Islet precursor cell (in vitro differentiated cells): ENCODE measurements at regions not wholly inside any gene's neighbourhood (a gene's known extent, or its start where the extent isn't known, plus 50 kb on each side); places are given as distances from the start of the nearest gene placed in this dataset.

ENCODE experiments used
- DNase-seq: peaks from one replicate; pipeline ENCODE4 v3.0.0-alpha.2; 2018

DNA sequence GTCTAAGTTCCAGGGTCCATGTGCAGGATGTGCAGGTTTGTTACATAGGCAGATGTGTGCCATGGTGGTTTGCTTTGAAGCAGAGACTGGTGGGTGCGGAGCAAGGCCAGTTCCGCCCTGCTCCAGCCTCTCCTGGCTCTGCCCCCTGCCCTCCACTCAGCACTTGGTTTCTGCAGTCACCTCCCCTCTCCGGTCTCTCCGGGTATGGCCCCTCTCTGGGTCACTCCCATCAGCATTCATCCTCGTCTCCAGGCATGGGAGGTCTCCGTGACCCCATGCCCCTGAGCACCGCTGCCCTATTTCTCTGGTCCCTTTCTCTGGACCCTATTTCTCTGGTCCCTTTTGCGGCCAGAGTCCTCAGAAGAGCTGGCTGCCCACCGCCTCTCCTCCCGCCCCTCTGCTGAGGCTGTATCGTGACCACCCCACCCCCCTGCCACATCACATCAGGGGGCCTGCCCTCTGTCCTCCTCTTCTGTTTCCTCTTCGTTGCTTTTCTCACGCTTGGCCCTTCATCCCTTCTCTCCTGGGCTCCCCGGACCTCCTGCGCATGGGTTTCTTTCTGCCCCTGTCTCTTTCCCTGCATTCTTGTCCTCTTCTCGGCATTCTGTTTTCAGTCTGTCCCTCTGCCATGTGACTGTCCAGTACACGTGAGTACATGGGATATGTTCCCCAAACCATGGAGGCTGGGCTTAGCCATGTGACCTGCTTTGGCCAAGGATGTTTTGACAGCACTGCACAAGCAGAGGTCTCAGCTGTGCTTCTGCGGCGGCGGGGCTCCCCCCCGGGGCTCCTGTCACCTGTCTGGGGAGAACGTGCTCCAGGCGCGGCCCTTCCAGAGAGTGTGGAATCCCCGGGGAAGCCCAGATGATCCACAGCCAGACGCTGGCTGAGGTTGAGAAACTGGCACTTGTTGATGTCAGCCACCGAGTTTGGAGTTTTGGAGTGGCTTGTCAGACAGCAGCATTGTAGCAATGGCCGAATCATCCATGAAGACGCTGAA lies 54.4 kb upstream of the C1orf174 start:
- no peak for DNase-seq

DNA sequence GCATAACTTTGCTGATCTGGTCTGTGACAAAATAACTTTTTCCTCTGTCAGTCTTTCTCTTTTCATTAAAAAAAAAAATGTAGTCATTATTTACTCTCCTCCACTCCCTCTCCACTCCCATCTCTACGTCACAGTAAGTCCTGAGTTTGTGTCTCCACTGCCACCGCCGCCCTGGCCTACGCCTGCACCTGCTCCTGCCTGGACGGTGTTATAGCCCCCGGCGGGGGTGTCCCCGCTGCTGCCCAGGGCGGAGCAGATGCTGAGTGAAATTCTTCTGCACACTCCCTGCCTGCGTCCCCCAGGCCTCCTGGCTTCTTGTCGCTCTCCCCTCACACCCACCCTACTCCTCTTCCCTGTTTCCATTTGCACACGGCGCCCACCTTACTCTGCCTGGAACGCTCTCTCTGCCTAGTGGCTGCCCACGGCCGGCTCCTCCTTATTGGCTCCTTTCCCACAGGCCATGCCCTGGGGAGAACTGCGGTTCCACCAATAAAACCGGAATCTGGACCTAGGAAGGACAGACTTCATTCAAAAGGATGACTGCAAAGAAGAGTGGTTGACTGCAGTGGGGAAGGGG lies 55.2 kb upstream of the C1orf174 start:
- no peak for DNase-seq

DNA sequence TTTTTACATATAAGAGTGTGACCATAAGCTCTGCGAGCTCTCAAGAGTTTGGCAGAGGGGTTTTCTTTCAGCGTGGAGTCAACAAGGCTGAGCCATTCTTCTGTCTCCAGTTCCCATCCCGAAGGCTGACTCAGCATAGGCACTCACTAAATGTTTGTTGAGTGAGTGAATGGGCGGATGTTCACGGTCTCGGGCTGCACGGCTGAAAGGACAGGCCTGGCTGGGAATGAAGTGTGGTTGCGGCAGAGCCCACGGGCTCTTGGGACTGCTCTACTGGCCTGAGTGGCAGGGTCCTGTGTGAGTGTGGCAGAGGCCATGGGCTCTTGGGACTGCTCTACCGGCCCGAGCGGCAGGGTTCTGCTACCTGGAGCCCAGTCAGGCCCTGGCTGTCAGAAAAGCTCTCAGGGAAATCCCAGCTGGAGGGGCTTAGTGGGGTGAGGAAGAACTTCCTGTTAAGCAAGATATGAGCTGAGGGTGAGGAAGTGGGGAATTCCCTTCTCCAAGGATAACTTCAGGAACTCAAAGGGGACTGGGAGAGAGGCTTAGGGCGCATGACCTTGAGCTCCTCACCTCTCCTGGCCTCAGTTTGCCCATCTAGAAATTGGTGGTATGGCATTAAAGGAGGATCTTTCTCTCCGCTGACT lies 56.6 kb upstream of the C1orf174 start:
- DNase-seq: peak; percentile 64

DNA sequence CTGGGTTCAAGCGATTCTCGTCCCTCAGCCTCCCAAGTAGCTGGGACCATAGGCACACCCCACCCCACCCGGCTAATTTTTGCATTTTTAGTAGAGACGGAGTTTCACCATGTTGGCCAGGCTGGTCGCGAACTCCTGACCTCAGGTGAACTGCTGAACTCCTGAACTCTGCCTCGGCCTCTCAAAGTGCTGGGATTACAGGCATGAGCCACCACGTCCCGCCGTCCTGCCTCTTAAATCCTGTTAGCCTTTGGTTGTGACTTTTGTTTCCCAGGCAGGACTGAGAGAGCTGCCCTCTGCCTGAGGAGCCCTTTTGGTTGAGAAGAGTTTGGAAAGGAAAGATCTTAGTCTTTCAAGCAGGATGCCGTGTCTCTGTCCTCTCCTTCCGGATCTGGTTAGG lies 59.3 kb upstream of the C1orf174 start:
- no peak for DNase-seq

DNA sequence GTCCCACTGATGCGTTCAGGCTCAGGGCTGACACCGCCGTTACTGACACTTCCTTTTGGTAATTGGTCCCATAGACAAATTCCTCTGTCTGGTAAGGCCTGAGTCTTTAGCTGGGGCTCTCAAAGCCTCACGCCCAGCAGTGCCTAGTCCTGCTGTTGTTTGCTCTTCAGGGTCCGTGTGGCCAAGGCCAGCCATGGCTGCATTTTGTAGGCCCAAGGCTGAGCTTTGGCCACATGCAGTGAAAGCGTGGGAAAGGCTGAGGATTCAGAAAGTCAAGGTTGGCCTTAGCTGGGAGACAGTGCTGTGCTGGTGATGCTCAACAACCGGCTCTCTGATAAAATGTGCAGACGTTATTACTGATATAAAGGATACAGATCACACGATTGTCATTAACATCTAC lies 63.5 kb upstream of the C1orf174 start:
- DNase-seq: no peak

DNA sequence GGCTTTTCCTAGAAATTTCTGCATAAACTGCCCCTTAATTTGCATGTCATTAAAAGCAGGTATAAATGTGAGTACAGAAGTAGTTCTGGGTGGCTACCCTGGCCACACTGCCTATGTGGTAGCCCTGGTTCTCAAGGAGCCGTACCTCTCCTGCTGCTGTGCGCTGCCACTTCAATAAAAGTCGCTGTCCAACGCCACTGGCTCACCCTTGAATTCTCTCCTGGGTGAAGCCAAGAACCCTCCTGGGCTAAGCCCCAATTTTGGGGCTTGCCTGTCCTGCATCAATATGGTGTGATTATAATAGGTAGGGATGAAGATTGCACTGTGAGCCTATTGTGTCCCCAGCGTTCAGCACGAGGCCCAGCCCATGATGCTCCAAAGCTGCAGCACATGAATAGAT lies 65.6 kb upstream of the C1orf174 start:
- DNase-seq: no peak

DNA sequence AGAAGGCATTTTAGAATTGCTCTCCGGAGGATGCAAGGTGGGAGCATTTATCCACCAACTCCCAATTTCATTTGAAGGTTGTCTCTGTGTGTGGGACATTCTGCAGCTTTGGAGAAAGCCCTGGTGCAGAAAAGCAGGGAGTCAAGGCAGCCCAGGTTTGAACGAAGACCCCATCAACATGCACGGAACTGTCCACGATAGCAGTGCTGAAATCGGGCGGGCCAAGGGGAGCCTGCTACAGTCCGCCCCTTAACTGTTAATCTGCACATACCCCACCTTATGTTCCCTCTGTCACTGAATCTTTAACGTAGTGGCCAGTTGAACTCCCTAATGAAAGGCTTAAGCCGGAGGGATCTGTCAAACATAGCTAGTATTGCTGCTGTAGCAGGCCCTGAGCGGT lies 68.8 kb upstream of the C1orf174 start:
- no peak for DNase-seq

DNA sequence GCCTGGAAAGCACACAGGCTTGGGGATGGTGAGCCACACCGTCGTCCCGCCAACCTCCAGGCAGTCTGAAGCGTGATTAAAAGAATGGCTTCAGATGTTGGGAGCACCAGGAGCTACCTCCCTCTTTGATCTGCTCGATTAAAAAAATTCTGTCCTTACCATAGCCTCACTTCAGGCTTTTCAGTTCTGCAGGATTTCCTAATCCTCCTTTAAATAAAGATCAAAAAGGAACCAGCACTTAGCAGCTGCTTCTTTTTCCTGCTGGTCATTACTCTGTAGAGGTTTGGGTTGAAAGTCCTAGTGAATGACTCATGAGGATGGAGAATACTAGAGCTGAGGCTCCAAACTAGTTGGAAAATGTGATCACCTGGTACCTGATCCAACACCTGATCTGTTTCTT lies 71.9 kb upstream of the C1orf174 start:
- DNase-seq: no peak

DNA sequence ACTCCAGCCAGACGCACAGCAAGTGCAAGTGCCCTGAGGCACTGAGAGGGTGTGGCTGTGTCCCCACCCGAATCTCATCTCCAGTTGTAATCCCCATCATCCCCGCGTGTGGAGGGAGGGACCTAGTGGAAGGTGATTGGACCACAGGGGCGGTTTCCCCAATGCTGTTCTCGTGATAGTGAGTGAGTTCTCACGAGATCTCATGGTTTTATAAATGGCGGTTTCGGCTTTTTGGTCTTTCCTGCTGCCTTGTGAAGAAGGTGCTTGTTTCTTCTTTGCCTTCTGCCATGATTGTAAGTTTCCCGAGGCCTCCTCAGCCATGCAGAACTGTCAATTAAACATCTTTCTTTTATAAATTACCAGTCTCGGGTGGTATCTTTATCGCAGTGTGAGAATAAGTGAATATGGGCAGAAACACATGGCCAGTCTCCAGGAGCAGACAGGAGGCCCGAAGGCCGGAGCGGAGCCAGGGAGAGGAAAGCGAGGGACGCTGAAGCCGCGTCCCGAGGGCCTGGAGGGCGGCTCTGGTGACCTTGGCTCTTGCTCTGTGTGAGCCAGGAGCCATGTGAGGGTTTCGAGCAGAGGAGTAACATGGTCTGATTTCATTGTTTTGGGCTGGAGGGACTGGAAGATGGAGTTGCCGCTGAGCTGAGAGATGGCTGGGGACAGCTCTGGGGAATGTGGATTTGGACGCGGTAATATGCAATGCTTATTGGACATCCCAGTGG lies 76.0 kb upstream of the C1orf174 start:
- DNase-seq: no peak

DNA sequence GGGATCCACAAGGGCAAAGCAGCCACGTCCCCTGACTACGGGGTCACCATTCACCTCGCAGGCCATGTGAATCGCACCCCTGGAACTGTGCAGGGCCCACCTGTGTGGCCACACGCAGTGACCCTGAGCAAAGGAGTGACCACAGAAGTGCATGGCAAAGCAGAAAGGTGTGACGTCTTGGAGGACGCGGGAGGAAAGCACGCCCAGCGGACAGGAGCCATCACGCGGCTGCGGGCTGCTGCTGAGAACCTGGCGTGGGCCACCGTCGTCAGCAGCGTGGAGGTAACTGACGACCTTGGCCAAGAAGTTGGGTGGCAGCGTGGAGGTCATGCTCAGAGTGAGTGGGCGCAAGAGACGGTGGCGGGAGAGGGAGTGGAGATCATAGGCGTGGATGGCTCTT lies 76.7 kb upstream of the C1orf174 start:
- no peak for DNase-seq

DNA sequence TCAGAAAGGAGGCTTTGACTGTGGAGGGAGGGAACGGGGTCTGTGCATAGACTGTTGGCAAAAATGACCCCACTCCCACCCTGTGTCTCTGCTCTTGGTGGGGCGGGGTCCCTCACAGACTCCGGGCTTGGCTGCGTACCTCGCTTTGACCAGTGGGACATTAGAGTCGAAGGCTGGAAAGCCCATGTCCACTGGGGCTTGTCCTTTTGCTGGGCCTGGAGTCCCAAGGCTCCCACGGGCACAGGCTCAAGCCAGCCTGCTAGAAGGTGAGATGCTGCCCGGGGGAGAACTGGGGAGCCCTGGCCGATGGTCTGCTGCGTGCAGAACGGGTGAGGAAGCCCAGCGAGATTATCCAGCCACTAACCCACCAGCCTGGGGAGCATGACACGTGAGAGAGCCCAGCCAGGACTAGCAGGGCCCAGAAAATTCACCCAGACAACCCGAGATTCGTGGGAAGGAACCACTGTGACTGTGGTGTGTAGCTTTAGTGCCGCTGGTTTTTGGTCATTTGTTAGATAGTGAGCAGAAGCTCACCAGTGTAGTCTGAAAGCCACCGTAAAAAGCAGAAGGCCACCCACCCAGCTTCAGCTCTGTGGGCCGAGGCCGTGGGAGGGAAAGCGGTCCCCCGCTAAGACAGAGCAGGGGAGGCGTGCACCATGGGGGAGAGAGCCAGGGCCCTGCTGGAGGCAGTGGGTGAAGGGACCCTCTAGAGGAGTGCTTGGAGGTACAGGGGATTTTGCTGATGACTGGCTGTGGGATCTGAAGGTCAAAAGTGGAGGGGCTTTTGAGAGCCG lies 78.3 kb upstream of the C1orf174 start:
- DNase-seq: no peak

DNA sequence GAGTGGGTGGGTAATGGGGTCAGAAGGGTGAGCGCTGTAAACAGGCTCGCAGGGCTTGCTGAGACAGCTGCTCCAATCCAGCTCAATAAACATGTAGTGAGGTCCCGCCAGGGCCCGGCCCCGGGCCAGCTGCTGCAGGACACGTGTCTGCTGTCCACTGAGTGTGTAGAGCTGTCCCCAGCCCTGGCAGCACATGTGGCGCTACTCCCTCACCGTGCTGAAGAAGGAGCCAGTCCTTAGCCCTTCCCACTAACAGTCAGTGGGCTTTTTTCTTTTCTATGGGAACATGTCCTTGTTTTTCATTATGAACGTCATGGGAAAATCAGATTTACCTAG lies 78.9 kb upstream of the C1orf174 start:
- no peak for DNase-seq

DNA sequence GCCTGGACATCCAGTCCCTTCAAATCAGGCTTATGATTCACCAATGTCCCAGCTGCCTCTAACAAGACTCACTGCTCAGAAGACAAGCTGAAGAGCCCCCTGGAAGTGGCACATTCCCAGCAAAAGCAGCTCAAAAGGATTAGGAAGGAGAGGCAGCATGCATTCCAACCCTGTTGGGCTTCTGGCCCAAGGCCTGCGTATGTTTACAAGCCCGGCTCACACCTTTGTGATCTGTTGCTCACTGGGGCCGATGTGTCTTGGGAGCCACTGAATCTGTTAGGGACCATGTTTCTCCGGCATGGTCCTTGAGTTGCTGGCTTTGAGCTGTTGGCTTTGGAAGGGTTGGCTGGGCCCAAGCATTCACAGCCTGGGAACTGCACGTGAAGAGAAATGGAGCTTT lies 81.2 kb upstream of the C1orf174 start:
- no peak for DNase-seq

DNA sequence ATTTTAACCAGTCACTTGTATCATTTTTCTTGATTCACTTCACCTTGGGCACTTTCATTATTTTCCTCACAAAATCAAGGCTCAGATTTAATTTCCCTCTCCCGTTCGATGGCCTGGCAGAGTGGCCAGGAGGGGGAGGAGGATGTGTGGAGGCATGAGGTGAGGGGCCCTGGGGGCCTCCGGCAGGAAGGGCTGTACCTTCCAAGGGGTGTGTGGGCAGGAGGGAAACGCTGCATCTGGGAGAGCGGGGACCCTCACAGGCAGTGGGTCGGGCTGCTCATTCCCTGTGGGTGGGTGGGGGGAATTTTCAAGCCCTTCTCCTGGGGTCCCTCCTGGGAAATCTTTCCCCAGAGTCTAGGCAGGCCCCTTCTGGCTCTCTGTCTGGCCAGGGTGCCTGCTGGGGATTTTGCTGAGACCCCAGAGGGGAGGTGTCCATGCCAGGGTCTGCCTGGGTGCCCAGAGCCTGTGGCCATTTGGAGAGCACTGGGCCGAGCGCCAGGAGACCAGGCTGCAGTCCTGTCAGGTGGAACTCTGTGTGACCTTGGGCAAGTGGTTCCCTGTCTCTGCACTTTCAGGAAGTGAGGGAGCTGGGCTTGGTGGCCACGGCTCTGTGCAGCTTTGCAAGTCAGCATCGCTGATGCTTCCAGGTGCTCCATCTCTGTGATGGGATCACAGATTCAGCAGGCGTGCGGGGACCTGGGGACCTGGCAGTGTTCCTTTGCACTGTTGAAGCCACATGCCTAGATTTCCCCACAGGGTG lies 81.9 kb upstream of the C1orf174 start:
- DNase-seq: no peak

DNA sequence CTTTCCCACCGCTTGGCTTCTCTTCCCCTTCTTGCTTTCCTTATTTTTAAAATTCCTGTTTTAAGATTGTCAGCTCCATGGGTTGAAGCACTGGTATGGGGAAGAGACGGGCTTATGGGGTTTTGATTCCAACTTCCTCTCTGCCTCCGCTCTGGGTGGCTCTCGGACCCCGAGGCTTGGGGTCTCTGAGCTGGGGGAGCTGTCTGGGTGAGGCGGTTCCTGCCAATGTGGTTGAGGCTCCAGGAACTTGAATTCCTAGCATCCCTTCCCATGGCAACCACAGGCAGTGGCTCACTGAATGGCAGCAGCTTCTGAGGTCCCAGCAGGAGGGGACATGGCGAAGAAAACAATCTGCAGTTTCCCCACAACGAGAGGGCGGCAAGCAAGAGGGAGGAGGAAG lies 83.1 kb upstream of the C1orf174 start:
- no peak for DNase-seq

DNA sequence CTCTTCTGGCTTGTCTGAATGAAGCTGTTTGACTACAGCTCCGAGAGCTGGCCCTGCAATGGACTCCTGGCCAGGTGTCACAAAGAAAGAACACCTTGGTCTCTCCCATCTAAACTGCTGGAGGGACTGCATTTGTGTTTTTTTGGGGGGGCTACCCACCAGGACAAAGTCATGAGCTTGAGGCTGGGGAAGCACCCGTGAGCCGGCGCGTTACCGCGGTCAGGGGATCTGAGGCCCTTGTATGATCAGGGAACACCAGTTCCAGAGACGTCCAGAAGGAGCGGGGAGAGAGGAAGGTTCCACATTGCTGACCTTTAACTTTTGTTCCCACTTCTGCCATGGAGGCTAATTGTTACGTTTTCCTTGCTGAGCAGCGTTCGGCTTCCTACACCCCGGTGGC lies 84.5 kb upstream of the C1orf174 start:
- DNase-seq: no peak

DNA sequence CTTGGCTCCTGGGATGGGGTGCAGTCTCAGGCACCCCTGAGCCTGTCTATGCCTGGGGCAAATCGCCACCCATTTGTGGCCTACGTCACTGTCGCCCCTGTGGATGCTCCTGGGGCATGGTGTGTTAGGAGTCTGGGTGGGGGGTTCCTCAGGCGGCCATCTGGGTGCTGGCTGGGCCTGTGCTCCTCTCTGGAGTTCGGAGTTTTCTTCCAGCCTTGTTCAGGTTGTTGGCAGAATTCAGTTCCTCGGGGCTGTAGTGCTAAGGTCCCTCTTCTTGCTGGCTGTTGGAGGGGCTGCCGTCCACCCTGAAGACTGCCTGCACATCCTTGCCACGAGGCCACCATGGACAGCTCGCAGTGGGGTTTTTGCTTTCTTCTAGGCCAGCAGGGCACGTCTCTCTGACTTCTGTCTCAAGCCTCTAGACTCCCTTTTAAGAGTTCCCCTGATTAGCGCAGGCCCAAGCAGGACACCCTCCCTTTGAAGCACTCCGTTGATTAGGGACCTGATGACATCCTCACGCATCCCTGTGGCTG lies 86.7 kb upstream of the C1orf174 start:
- no peak for DNase-seq

DNA sequence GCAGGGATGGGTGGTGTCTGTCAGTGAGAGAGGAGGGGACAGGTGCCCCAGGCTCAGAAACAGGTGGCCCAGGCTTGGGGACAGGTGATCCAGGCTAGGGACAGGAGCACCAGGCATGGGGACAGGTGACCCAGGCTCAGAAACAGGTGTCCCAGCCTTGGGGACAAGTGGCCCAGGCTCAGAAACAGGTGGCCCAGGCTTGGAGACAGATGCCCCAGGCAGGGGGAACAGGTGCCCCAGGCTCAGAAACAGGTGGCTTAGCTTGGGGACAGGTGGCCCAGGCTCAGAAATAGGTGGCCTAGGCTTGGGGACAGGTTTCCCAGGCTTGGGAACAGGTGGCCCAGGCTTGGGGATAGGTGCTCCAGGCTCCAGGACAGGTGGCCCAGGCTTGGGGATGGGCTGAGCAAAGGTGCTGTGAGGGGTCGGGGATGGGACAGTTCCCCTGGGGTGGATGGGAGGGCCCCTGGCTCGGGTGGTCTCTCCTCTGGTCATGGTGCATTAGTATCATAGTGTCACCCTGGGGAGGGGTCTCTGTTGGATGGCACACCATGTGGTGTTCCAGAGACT lies 87.7 kb upstream of the C1orf174 start:
- no peak for DNase-seq

DNA sequence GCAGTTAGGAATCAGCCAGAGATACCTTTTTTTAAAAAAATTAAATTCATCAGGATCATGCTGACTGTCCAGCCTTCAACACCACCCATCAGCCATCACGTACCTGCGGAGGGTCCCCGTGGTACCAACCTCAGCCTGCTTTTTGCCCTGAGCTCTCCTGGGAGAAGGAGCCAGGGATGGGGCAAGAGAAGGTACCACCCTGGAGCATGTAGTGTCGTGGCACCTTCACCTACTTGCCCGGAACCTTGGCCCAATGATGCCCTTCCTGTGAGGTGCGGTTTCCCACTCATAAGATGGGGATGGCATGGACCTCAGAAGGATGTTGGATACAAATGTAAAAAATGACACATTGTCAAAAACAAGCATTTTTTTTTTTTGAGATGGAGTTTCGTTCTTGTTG lies 88.4 kb upstream of the C1orf174 start:
- no peak for DNase-seq

DNA sequence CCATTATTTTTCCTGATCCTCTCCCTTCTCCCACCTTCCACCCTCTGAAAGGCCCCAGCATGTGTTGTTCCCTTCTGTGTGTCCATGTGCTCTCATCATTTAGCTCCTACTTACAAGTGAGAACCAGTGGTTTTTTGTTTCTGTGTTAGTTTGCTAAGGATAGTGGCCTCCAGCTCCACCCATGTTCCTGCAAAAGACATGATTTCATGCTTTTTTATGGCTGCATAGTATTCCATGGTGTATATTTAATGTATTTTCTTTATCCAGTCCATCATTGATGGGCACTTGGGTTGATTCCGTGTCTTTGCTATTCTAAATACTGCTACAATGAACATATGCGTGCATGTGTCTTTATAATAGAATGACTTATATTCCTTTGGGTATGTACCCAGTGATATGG lies 89.4 kb upstream of the C1orf174 start:
- no peak for DNase-seq

DNA sequence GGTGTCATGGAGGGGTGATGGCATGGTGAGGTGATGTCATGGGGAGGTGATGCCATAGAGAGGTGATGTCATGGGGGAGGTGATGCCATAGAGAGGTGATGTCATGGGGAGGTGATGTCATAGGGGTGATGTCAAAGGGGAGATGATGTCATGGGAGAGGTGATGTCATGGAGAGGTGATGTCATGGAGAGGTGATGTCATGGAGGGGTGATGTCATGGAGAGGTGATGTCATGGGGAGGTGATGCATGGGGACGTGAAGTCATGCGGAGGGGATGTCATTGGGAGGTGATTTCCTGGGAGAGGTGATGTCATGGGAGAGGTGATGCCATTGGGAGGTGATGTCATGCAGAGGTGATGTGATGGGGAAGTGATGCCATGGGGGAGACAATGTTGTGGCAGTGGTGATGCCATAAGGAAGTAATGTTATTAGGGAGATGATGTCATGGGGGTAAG lies 92.1 kb upstream of the C1orf174 start:
- DNase-seq: no peak
